ENCODE measurements at regions not wholly inside any gene's neighbourhood (a gene's known extent, or its start where the extent isn't known, plus 50 kb on each side); places are given as distances from the start of the nearest gene placed in this dataset.

GRCh38 chr5:128764601-128765310 is 200.5 kb upstream of the SLC27A6 start:
- H3K4me3 ChIP-seq (ENCODE audit: low read depth, low read length), result no peak overlapping the region
- no peak for TF ChIP-seq CTCF (IDR thresholded peaks at IDR 0.05; ENCODE audit: insufficient read depth, low read depth, low read length)
- DNase-seq (ENCODE audit: low read depth), result no peak

- DNase-seq (ENCODE audit: low read depth), result no peak
- TF ChIP-seq CTCF (IDR thresholded peaks at IDR 0.05; ENCODE audit: insufficient read depth, low read depth, low read length), result no peak
- no peak overlapping the region for H3K4me3 ChIP-seq (ENCODE audit: low read depth, low read length)
Measured at GRCh38 chr5:128765448-128766061, 199.7 kb upstream of the SLC27A6 start.

- DNase-seq (ENCODE audit: low read depth), result no peak
- TF ChIP-seq CTCF (IDR thresholded peaks at IDR 0.05; ENCODE audit: insufficient read depth, low read depth, low read length), result no peak
- H3K4me3 ChIP-seq (ENCODE audit: low read depth, low read length), result no peak overlapping the region
Measured at GRCh38 chr5:128766406-128766805, 198.9 kb upstream of the SLC27A6 start.

- no peak for TF ChIP-seq CTCF (IDR thresholded peaks at IDR 0.05; ENCODE audit: insufficient read depth, low read depth, low read length)
- DNase-seq (ENCODE audit: low read depth), result no peak
- H3K4me3 ChIP-seq (ENCODE audit: low read depth, low read length), result no peak overlapping the region
Measured at GRCh38 chr5:128770907-128771306, 194.4 kb upstream of the SLC27A6 start.

GRCh38 chr5:128772356-128772755 is 192.9 kb upstream of the SLC27A6 start:
- DNase-seq (ENCODE audit: low read depth), result no peak
- no peak overlapping the region for H3K4me3 ChIP-seq (ENCODE audit: low read depth, low read length)
- TF ChIP-seq CTCF (IDR thresholded peaks at IDR 0.05; ENCODE audit: insufficient read depth, low read depth, low read length), result no peak

GRCh38 chr5:128773378-128773777 is 191.9 kb upstream of the SLC27A6 start:
- no peak for TF ChIP-seq CTCF (IDR thresholded peaks at IDR 0.05; ENCODE audit: insufficient read depth, low read depth, low read length)
- no peak overlapping the region for H3K4me3 ChIP-seq (ENCODE audit: low read depth, low read length)
- DNase-seq (ENCODE audit: low read depth), result no peak
